Esophagus muscularis mucosa (tissue), 4 donors: ENCODE measurements at regions not wholly inside any gene's neighbourhood (a gene's known extent, or its start where the extent isn't known, plus 50 kb on each side); places are given as distances from the start of the nearest gene placed in this dataset.

ENCODE experiments used
- DNase-seq: peaks from one replicate; pipeline ENCODE4 v3.0.0-alpha.2; 2017; ENCODE audit errors: extremely low spot score
- H3K27ac ChIP-seq, 4 donors: fragments of 200-600 bp; sonication (generic); replicated peaks in 1 of 4; 1 replicate in 3 of 4; 2 replicates in 1 of 4; pipeline ENCODE4 v1.5.1; 2016 to 2019; ENCODE audit warnings: mild to moderate bottlenecking in 1 of 4
- H3K27me3 ChIP-seq, 4 donors: fragments of 200-600 bp; sonication (generic); one replicate each; pipeline versions ENCODE4 v1.5.1 to v1.6.0; 2016 to 2019
- H3K36me3 ChIP-seq, 4 donors: fragments of 200-600 bp; sonication (generic); one replicate each; pipeline ENCODE4 v1.5.1; 2016 to 2019
- H3K4me1 ChIP-seq, 4 donors: fragments of 200-600 bp; sonication (generic); one replicate each; pipeline ENCODE4 v1.5.1; 2016 to 2019
- H3K4me3 ChIP-seq, 4 donors: fragments of 200-600 bp; sonication (generic); 1 replicate in 2 of 4; 2 replicates in 2 of 4; pipeline ENCODE4 v1.5.1; 2016 to 2019; ENCODE audit warnings: mild to moderate bottlenecking in 4 of 4, moderate library complexity in 1 of 4
- H3K9me3 ChIP-seq, 4 donors: fragments of 200-600 bp; sonication (generic); 1 replicate in 3 of 4; 2 replicates in 1 of 4; pipeline ENCODE4 v1.5.1; 2016 to 2019
- CTCF ChIP-seq, 3 experiments: fragments of 200-600 bp in 2 of 3; fragments of 450-650 bp in 1 of 3; sonication (generic) in 2 of 3; IDR thresholded peaks; one replicate each; pipeline ENCODE4 v1.5.1; 2017 to 2019; ENCODE audit warnings: antibody characterized with exemption in 3 of 3, mild to moderate bottlenecking in 2 of 3, moderate library complexity in 1 of 3
- EP300 ChIP-seq: sonication (generic); formaldehyde crosslinking; IDR thresholded peaks from one replicate; pipeline ENCODE4 v1.6.1; 2017; ENCODE audit warnings: antibody characterized with exemption
- POLR2A ChIP-seq: fragments of 450-650 bp; IDR thresholded peaks from one replicate; pipeline ENCODE4 v1.6.1; 2017; ENCODE audit warnings: antibody characterized with exemption, moderate library complexity, mild to moderate bottlenecking, low read depth
- POLR2AphosphoS5 ChIP-seq, 2 donors: sonication (generic); formaldehyde crosslinking; IDR thresholded peaks; one replicate each; pipeline ENCODE4 v1.6.1; 2017; ENCODE audit warnings: antibody characterized with exemption in 2 of 2
- WGBS: methylation state at CpG from one replicate; pipeline ENCODE4 v1.1.5; 2018; 5-methylcytosine and 5-hydroxymethylcytosine counted together
- intact Hi-C: fragments of 100-400 bp; cut with DNase I; formaldehyde crosslinking; loops from one replicate; pipeline ENCODE4 v1.15.1; 2023

GRCh38 chr5:57862471-57862911, 379.9 kb upstream of the ACTBL2 start:
- H3K27me3 ChIP-seq, result no peaks in the 10 kb centered on the region
- TF ChIP-seq POLR2AphosphoS5 (IDR thresholded peaks at IDR 0.05) (no peak), EP300 (no peak), POLR2A (no peak), CTCF (IDR thresholded peaks at IDR 0.05) (no peak)
- no peak for DNase-seq
- no peaks in the 10 kb centered on the region for H3K9me3 ChIP-seq
- H3K4me3 ChIP-seq, result no peak overlapping the region
- no peak overlapping the region for H3K27ac ChIP-seq
- intact Hi-C loops, result no loop called here
- peaks cover 0 to 4% (median 0%) of the 10 kb centered on the region in 4 donors for H3K4me1 ChIP-seq
- WGBS, result 82% methylated on average over 5 of the region's 5 CpGs
- no peaks in the 10 kb centered on the region for H3K36me3 ChIP-seq

- no peaks in the 10 kb centered on the region for H3K36me3 ChIP-seq
- intact Hi-C loops, result no loop called here
- H3K27ac ChIP-seq, result no peak overlapping the region
- H3K4me1 ChIP-seq, result peaks cover 0 to 4% (median 0%) of the 10 kb centered on the region in 4 donors
- H3K4me3 ChIP-seq, result no peak overlapping the region
- H3K27me3 ChIP-seq, result no peaks in the 10 kb centered on the region
- TF ChIP-seq POLR2AphosphoS5 (IDR thresholded peaks at IDR 0.05) (no peak), POLR2A (no peak), EP300 (no peak), CTCF (IDR thresholded peaks at IDR 0.05) (no peak)
- DNase-seq, result no peak
- no peaks in the 10 kb centered on the region for H3K9me3 ChIP-seq
- 92% methylated on average over 3 of the region's 3 CpGs for WGBS
These were observed 377.0 kb upstream of the ACTBL2 start for GRCh38 chr5:57859626-57860025.

GRCh38 chr5:57858905-57859304, 376.3 kb upstream of the ACTBL2 start:
- Histone ChIP-seq H3K27ac (no peak overlapping the region), H3K9me3 (no peaks in the 10 kb centered on the region), H3K4me1 (peaks cover 0 to 10% (median 2%) of the 10 kb centered on the region in 4 donors), H3K36me3 (no peaks in the 10 kb centered on the region), H3K27me3 (no peaks in the 10 kb centered on the region), H3K4me3 (no peak overlapping the region)
- no peak for DNase-seq
- TF ChIP-seq POLR2AphosphoS5 (IDR thresholded peaks at IDR 0.05) (no peak), EP300 (no peak), POLR2A (no peak), CTCF (IDR thresholded peaks at IDR 0.05) (no peak)
- intact Hi-C loops, result no loop called here

- Histone ChIP-seq H3K27ac (no peak overlapping the region), H3K4me1 (peaks cover 0 to 8% (median 2%) of the 10 kb centered on the region in 4 donors), H3K9me3 (no peaks in the 10 kb centered on the region), H3K27me3 (no peaks in the 10 kb centered on the region), H3K36me3 (no peaks in the 10 kb centered on the region), H3K4me3 (no peak overlapping the region)
- no peak for DNase-seq
- intact Hi-C loops, result no loop called here
- no peak for TF ChIP-seq POLR2AphosphoS5 (IDR thresholded peaks at IDR 0.05)
- TF ChIP-seq POLR2A, result no peak
- no peak for TF ChIP-seq CTCF (IDR thresholded peaks at IDR 0.05)
- no peak for TF ChIP-seq EP300
These were observed 375.1 kb upstream of the ACTBL2 start for GRCh38 chr5:57857696-57858095.

- no peaks in the 10 kb centered on the region for H3K27me3 ChIP-seq
- TF ChIP-seq EP300 (no peak), CTCF (IDR thresholded peaks at IDR 0.05) (no peak)
- H3K4me1 ChIP-seq, result peaks cover 0 to 6% (median 2%) of the 10 kb centered on the region in 4 donors
- no peaks in the 10 kb centered on the region for H3K9me3 ChIP-seq
- no peaks in the 10 kb centered on the region for H3K36me3 ChIP-seq
- intact Hi-C loops, result no loop called here
- WGBS, result 100% methylated on average over 2 of the region's 2 CpGs
- H3K27ac ChIP-seq, result no peak overlapping the region
- no peak overlapping the region for H3K4me3 ChIP-seq
- DNase-seq, result no peak
These were observed 373.2 kb upstream of the ACTBL2 start for GRCh38 chr5:57855831-57856230.
